GM12864 (cell line): ENCODE measurements at regions not wholly inside any gene's neighbourhood (a gene's known extent, or its start where the extent isn't known, plus 50 kb on each side); places are given as distances from the start of the nearest gene placed in this dataset.

Experiments
- DNase-seq: peaks from one replicate; pipeline ENCODE4 v3.0.0-alpha.2; 2011; ENCODE audit warnings: low read depth
- H3K4me3 ChIP-seq: 2 replicates; pipeline ENCODE4 v1.5.1; 2011; ENCODE audit warnings: mild to moderate bottlenecking, low read depth, low read length, control low read depth
- TF ChIP-seq, protein P1 (sequence below): IDR thresholded peaks from 2 replicates; pipeline ENCODE4 v1.5.1; 2011; ENCODE audit warnings: low read depth, mild to moderate bottlenecking, moderate library complexity, low read length, control low read depth, inconsistent platforms; ENCODE audit errors: missing control alignments

DNA sequence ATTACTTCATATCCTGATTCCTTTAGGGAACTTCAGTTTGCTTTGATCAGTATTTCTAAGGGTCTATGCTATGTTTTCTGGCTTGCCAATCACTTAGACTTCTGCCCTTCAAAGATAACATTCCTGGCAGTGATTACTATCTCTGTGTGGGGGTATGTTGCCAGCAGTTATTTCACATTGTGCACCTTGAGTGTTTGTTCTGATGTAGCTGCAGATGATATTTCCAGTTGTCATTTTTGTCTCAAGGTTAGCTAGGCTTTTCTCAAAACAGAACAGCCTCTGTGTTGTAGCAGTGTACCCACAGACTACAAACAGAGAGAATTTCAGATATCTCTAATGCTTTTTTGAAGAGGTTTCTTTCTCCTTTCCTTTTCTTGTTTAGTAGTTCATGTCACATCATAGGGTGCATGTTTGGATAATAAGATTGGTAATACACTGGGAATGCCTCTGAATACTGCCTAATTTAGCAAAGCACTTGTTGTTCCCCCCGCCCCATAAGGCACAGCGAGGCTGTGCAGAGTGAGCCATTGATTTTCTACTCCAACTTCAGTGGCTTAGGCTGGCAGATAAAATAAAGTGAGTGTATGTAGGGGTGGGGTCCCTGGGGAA is 134.7 kb upstream of the AGR3 start:
- no peak overlapping the region for H3K4me3 ChIP-seq
- no peak for DNase-seq
- TF ChIP-seq, protein P1, sequence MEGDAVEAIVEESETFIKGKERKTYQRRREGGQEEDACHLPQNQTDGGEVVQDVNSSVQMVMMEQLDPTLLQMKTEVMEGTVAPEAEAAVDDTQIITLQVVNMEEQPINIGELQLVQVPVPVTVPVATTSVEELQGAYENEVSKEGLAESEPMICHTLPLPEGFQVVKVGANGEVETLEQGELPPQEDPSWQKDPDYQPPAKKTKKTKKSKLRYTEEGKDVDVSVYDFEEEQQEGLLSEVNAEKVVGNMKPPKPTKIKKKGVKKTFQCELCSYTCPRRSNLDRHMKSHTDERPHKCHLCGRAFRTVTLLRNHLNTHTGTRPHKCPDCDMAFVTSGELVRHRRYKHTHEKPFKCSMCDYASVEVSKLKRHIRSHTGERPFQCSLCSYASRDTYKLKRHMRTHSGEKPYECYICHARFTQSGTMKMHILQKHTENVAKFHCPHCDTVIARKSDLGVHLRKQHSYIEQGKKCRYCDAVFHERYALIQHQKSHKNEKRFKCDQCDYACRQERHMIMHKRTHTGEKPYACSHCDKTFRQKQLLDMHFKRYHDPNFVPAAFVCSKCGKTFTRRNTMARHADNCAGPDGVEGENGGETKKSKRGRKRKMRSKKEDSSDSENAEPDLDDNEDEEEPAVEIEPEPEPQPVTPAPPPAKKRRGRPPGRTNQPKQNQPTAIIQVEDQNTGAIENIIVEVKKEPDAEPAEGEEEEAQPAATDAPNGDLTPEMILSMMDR = no peak

DNA sequence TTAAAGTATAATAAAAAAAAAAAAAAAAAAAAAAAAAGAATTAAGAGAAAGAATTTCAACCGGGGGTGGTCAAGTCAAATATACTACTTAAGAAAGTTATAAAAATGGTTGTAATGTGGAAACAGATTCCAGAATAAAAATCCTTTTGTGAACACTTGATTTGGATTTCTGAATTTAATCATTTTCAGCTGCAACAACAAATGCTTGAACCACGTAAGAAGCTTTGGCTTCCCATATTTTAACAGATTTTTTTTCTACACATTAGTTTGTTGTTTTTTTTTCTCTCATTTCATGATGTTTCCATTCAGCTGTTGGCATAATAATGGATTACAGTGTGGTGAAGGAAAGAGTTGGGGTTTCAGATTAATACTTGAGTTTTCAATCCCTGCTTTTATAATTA is 137.3 kb upstream of the AGR3 start:
- TF ChIP-seq, protein P1 = no peak
- no peak overlapping the region for H3K4me3 ChIP-seq
- DNase-seq = no peak

DNA sequence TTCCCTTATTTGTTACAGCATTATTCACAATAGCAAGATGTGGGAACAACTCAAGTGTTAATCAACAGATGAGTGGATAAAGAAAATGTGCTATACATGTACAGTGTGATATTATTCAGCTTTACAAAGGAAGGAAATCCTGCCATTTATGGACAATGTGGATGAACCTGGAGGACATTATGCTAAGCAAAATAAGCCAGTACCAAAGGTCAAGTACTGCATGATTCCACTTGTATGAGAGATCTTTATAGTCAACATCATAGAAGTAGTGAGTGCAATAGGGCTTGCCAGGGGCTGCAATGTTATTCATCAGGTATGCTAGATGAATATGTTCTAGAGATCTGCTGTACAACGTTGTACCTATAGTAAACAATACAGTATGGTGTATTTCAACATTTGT is 138.5 kb upstream of the AGR3 start:
- H3K4me3 ChIP-seq = no peak overlapping the region
- DNase-seq = no peak
- TF ChIP-seq, protein P1 = no peak

DNA sequence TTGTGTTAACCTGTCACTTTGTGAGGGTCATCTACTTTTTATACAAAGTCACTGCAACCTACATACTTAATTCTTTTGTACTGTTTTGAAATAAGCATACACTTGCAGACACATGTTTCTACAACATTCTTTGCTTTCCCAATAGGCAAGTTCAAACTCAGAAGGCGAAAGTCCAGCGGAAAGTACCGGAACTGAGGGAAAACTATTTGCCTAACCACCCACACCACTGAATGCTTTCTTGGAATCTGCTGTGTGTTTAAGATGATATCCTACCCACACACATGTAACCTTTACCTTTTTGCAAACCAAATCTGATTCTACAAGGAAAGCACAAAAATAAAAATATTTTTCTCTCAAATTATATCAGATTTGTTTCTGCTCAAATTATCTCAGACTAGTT is 139.4 kb upstream of the AGR3 start:
- DNase-seq = no peak
- TF ChIP-seq, protein P1 = no peak
- no peak overlapping the region for H3K4me3 ChIP-seq

DNA sequence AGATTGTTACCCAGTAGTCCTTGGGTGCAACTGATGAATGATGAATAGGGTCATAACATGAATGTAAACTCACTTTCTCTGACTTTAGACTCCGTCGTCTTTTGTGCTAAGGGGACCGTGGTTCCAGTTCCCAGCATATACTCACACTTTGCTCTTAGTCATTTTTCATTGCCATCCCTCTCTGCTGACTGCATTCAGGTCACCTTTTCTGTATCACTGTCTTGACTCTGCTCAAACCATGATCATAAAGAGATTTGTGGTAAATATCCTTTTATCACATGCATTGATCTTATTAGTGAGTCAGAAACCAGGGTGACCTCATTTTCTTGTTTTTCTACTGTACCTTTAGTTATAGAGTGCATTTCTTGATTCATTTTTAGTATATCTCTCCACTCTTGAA is 141.1 kb upstream of the AGR3 start:
- TF ChIP-seq, protein P1 = no peak
- DNase-seq = no peak
- no peak overlapping the region for H3K4me3 ChIP-seq

DNA sequence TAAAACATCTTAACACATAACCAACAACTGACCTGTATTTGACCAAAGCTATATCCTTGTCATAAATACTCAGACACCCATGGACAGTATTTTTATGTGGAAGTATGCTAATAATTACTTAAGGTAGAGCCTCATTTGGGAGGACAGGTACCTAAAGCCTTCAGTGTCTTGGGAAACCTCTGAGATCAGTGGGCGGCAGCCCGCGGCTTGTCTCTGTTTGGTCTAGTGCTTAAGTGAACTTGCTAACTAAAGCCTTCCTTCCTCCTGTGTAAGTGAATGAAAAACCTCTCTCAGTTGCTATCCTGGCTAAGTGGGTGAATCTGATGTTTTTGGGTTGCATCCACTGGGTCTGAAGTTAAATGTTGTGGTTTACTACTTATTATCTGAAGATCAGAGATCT is 144.5 kb upstream of the AGR3 start:
- TF ChIP-seq, protein P1 = no peak
- no peak for DNase-seq
- no peak overlapping the region for H3K4me3 ChIP-seq

DNA sequence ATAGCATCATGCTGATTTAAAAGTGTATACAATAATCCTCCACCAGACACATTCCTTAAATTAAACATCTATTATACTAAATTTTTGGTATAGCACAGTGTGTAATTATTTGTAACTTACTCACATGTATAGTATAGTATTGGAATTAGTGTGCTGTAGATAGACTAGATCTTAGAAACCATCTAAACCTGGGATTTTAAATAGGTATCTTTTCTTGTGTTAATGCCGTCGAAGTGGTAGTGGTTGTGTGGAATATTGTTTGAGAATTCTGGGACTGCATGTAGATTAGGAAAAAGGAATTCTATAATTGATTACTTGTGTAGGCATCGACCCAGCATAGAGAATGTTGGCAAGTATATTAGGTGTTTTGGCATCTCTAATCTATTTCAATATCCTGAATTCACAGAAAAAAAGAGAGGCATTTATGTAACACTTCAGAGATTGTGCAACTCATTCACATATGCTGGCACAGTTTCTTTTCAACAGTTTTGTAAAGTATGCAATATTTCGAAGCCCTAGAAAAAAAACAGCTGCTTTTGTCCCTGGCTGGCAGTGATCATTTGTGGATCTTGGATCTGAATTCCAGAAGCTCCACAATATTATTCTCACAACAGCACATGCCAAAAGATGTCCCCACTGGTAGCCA is 145.5 kb upstream of the AGR3 start:
- TF ChIP-seq, protein P1 = no peak

More for the DNA sequence above, 145.5 kb upstream of the AGR3 start:
- no peak for DNase-seq
- no peak overlapping the region for H3K4me3 ChIP-seq
